Fibroblast of lung (primary cell): ENCODE measurements at regions not wholly inside any gene's neighbourhood (a gene's known extent, or its start where the extent isn't known, plus 50 kb on each side); places are given as distances from the start of the nearest gene placed in this dataset.

ENCODE experiments used
- EZH2 ChIP-seq: IDR thresholded peaks from 2 replicates; pipeline ENCODE4 v1.5.1; 2012; ENCODE audit warnings: low read length, control low read depth, mild to moderate bottlenecking; ENCODE audit errors: missing control alignments
- TF ChIP-seq, protein P1 (sequence below), 2 donors: IDR thresholded peaks in 1 of 2; conservative IDR thresholded peaks in 1 of 2; 1 replicate in 1 of 2; 2 replicates in 1 of 2; pipeline ENCODE4 v1.5.1; 2011 to 2012; ENCODE audit warnings: low read length in 2 of 2, control low read depth in 1 of 2, inconsistent platforms in 1 of 2, low read depth in 1 of 2, mild to moderate bottlenecking in 1 of 2

DNA sequence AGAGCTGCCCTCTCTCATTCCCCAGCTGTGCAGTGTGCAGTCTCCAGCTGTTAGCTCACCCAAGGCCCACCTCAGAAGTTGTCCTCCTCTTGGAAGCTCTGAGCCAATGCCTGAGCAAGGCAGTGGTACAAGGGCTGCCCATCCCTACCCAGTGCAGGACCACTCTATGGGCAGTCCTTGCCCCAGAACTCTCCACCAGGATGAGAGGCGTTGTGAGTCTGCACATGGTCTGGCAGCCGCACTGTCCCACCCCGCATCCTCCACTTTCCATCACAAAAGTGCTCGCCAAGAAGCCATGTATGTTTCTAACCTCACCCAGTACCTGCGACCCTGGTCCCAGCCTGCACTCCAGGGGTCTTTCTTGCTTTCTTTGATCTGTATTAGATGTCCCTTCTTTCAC, 175.1 kb upstream of the PMEPA1 start:
- TF ChIP-seq, protein P1, sequence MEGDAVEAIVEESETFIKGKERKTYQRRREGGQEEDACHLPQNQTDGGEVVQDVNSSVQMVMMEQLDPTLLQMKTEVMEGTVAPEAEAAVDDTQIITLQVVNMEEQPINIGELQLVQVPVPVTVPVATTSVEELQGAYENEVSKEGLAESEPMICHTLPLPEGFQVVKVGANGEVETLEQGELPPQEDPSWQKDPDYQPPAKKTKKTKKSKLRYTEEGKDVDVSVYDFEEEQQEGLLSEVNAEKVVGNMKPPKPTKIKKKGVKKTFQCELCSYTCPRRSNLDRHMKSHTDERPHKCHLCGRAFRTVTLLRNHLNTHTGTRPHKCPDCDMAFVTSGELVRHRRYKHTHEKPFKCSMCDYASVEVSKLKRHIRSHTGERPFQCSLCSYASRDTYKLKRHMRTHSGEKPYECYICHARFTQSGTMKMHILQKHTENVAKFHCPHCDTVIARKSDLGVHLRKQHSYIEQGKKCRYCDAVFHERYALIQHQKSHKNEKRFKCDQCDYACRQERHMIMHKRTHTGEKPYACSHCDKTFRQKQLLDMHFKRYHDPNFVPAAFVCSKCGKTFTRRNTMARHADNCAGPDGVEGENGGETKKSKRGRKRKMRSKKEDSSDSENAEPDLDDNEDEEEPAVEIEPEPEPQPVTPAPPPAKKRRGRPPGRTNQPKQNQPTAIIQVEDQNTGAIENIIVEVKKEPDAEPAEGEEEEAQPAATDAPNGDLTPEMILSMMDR (conservative IDR thresholded peaks at IDR 0.05 in 1 of 2, IDR thresholded peaks at IDR 0.05 in 1 of 2; ENCODE audit: low read depth in 1 of 2, low read length in 2 of 2) = no peak
- no peak for TF ChIP-seq EZH2
